ENCODE measurements at regions not wholly inside any gene's neighbourhood (a gene's known extent, or its start where the extent isn't known, plus 50 kb on each side); places are given as distances from the start of the nearest gene placed in this dataset.
"Not testable (repeated sequence)": the region's sequence is repeated elsewhere in the genome, so short reads cannot be mapped to it uniquely, and the experiment has no call there.

DNA sequence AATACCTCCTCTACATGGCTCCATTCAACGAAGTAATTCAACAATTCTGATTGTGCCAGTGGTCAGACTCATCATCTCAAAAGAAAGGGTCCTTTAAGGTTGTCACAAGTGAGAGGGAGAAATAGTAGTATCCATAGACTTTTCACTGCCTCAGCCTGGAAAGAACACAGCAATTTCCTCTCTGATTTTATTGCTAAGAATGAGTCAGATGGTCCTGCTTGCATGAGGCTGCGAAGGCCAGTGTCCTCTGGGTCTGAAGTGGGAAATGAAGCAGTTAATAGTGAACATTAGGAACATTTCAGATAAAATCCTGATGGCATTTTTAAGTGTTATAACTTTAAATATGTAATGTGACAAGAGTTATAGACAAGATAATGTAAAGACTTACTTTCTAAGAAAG, 979.0 kb downstream of the EFNA5 start:
- DNase-seq (ENCODE audit: low spot score): no peak

DNA sequence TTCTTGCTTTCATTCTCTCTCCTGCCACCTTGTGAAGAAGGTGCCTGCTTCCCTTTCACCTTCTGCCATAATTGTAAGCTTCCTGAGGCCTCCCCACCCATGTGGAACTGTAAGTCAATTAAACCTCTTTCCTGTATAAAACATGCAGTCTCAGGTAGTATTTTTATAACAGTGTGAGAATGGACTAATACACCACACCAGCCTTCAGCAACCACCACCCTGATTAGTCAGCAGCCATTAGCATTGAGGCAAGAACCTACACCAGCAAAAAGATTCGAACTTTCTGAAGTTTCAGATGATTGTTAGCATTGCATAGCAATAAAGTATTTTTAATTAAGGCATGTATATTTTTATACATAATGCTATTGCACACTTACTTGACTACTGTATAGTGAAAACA, 980.2 kb downstream of the EFNA5 start:
- DNase-seq (ENCODE audit: low spot score): no peak

DNA sequence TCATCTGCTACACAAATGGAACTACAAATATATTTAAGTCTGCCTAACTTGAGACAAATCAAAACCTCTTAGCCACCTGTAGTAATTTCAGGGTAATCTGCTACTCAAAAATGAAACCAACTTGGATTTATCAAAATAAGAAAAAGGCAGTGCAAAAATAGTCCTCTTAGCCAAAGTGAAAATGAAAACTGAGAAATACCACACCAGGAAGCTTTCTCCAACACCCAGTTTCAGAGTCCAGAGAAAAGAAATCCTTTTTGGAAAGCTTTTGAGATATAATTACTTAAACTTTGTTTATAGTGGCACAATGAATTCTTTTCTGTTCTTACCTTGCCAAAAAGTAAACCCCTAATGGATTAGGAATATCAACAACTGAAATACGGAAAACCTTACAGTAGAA, 990.4 kb downstream of the EFNA5 start:
- no peak for DNase-seq (ENCODE audit: low spot score)

DNA sequence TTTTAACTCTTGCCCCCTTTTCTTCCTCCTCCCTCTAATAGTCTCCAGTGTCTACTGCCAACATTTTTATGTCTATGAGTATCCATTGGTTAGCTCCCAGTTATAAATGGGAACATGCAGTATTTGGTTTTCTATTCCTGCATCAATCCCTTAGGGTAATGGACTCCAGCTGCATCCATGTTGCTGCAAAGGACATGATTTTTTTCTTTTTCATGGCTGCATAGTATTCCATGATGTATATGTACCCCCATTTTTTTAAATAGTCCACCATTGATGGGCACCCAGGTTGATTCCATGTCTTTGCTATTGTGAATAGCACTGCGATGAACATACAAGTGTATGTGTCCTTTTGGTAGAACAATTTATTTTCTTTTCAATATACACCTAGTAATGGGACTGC, 993.7 kb downstream of the EFNA5 start:
- DNase-seq (ENCODE audit: low spot score): no peak

DNA sequence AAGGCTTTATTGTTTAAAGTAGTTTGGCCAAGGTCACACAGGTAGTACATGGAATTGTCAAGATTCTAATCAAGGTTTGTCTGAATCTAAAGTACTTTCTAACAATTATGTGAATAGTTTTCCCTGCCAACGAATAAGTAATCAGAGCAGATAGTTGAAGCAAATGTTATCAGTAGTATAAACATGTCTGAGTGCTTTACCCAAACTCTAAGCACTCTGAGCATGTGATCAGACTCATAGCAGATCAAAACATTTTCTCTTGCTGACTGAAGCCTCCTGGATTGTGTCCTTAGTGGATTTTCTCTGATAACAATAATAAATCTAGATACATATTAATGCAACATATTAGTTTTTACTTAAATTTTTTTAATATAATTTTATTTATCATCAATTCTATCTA, 995.0 kb downstream of the EFNA5 start:
- DNase-seq (ENCODE audit: low spot score): no peak

DNA sequence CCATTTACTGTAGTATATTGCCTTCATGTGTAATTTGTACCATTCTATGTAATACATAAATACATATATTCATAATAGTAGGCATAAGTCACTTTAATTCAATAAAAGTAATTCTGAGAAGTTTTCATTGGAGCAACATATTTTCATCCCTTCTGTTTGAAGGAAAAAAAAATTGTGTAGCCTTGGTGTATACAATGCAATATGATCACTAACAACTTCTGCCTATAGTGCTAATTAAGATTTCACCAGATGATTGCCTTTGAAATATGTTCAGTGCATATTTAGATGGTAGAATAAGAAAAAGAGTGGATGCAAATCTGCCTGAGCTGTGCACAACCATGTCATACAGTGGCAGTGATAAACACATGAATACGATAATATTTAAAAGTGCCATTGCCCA, 996.8 kb downstream of the EFNA5 start:
- no peak for DNase-seq (ENCODE audit: low spot score)

DNA sequence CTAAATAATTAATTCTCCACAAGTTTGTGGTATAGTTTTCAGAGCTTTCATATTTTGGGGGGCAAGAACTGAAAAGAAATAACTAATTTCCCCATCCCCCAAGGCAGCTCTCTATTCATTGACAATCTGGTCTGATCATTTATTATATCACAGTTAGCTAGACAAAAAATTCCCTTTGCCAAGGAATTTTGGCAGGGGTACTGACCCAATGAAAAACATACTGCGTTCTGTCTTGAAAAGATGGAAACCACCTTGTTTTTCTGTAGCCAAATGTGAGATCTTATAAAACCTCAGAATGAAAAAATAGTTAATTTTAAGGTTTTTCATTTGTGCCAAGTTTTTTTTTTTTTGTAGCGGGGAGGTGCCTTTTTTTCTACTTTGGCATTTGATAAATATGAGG, 1008.9 kb downstream of the EFNA5 start:
- no peak for DNase-seq (ENCODE audit: low spot score)

DNA sequence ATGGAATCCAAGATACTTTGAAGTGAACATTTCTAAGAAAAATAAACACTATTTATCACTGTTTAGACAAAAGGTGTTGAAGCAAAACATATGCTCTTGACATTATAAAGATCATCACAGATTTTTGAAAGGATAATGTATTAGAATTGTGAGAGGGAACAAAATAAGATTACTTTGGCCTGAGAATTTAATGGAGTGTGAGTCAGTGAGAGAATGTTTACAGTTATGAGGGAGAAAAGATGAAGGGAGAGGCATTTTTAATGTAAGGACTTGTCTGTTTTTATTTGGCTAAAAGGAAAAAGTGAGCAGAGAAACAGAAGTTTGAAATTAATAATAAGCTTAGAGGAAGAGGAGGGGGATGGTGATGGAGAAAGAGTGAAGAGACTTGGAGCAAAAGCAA, 1010.1 kb downstream of the EFNA5 start:
- no peak for DNase-seq (ENCODE audit: low spot score)

DNA sequence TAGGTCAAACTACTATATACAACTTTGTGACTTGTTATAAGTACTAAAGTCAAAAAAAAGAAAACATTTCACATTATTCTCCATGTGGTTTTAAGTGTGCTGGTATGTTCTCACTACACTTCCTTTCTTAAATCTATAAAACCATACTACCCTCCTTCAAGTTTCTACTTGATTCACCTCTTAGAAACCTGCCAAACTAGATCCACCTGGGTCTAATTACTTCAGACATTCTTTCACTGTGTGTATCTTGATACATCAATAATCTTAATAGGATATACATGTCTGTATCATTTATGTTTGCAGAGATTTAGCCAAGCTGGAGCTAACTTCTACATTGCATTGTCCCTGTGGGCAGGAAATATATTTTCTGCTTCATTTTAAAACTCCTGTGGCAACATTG, 1012.6 kb downstream of the EFNA5 start:
- no peak for DNase-seq (ENCODE audit: low spot score)

DNA sequence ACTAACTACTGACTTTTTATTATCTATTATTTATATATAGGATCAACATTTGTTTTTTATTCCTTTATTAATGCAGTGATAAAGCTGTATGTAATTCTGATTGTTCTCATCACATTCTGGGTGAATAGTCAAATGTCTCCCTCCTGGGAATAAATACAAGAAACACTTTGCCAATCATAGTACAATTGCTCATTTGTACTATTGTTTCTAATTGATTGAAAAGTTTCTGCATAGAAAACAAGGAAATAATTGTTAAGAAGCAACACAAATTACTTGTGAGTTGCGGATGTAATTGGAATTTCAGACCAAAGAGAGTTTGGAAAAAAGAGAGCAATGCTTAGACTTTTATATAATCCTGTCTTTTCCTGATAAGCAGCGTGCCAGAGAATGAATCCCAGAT, 1013.9 kb downstream of the EFNA5 start:
- no peak for DNase-seq (ENCODE audit: low spot score)

DNA sequence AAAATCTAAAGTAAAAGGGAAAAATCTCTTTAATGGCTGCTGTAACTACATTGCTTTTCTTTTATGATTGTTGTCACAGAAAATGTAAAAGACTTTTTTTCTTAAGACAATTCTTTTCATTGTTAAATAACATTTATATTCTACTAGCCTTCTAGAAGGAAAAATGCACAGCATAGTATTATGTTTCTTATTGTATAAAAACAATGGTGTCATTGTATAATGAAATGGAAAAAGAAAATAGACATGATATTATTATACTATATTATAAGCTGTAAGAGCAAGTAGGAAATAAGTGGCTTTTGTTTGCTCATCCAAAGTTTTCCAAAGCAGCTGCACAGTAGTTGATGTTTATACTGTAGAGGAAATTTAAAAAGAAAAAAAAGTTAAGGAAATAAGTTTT, 1021.7 kb downstream of the EFNA5 start:
- no peak for DNase-seq (ENCODE audit: low spot score)

DNA sequence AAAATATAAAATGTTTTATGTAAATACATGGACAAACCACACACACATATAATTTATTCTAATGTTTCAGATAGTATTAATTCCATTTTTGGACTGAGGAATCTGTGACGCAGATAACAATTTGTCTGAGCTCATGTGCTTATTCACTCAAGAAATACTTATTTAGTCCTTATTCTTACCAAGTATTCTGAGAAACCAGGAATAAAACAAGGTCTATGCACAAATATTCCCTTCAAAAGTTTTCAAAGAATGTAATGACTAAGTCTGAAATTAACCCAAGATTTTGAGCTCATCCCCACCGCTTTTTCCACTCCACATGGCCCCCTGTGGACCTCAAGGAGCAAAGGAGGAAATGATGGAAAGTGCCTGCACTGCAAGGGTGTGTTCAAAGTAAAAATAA, 1022.3 kb downstream of the EFNA5 start:
- DNase-seq (ENCODE audit: low spot score): no peak

DNA sequence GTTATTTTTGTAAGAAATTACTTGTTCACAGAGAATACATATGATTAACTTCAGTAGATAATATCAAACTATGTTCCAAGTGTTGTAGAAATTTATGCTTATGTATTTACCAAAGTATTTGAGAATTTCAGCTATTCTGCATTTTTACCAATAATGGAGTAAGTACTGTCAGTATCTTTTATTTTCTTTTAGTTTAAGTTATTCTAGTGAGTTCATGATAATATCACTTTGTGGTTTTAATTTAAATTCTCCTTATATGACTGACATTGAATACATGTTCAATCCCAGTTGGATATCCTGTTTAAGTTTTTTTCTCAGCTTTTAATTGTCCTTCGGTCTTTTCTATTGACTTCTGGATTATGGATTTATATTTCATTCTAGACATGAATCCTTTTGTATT, 1024.6 kb downstream of the EFNA5 start:
- DNase-seq (ENCODE audit: low spot score): no peak

DNA sequence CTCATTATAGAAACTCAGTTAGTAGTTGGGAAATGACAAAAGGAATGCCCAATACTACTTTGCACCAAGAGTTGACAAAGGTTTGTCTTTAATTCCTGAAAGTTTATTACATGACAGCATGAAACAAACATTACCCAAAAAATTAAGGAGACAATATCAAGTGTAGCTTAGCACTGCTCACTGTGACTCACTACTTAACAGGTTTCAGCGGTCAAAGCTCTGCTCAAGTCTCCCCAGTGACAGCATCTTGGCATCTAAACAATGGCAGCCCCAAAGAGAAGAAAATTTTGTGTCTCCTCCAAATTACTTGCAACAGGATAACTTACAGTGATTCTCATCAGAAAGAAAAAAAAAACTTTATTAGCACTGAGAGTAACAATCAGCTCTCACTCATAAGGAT, 1030.2 kb downstream of the EFNA5 start:
- no peak for DNase-seq (ENCODE audit: low spot score)

DNA sequence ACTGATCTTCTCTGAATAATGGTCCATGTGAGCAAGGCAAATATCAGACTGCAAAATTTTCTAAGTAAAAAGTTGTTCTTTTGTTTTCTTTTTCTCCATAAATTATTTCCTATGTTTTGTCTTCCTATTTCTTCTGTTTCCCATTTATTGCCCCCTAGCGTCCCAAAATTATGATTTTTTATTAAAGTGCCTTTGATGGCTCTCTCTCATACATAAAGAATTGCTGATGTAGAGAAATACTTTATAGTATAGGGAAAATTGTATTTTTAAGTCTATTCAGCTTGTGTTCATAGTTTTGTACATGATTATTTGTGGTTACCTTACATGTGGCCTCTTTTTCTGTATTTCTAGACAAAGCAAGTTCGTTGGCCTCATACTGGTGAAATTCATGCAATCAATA, 1031.2 kb downstream of the EFNA5 start:
- DNase-seq (ENCODE audit: low spot score): no peak

DNA sequence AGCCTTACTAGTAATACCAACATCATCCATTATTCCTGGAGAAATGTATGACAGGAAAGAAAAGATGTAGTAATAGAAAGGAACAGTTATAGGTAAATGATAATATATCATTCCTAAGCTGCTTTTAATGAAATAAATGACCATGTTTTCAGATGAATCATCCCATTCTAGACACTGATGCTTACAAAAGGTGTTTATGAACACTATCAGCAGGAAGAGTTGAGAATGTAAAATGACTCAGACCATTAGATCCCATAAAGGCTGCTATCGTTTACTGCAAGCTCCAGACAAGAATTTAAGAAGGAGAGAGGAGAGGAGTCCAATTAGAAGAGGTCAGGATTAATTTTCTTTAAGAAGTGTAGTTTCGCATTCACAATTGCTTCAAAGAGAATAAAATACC, 1033.5 kb downstream of the EFNA5 start:
- no peak for DNase-seq (ENCODE audit: low spot score)

DNA sequence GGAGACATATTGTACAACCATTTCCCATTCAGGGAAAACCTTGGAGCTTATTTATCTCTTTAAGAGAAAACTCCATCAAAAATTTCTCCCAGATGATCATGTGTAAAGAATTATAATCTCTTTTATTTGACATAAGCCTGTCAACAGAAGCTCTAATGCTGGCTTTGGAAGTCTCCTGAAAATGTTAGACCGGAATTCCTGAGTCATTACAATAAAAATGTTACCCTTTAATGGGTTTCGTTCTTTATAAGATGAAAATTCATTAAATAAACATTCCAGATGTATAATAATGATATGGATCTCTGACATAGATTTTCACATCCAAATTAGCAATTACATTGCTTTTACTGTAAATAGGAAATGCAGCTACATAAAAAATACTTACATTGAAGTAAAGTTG, 1036.4 kb downstream of the EFNA5 start:
- no peak for DNase-seq (ENCODE audit: low spot score)

DNA sequence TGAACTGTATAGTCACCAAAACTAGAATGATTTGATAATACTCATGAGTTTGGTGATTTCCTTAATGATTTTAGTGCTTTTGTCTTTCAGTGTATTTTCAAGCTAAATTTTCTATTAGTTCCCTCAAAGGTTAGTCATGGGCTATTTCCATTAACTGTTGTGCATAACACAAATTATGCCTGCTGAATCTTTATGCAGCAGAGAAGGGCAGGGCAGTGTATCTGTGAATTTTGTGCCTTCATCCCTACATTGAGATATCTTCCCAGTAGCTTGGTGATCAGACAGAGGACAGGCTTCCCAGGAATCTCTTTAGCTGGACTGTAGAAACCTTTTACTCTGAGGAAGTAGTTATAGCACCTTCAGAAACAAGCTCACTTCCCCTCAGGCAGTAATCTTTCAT, 1036.9 kb downstream of the EFNA5 start:
- DNase-seq (ENCODE audit: low spot score): no peak

DNA sequence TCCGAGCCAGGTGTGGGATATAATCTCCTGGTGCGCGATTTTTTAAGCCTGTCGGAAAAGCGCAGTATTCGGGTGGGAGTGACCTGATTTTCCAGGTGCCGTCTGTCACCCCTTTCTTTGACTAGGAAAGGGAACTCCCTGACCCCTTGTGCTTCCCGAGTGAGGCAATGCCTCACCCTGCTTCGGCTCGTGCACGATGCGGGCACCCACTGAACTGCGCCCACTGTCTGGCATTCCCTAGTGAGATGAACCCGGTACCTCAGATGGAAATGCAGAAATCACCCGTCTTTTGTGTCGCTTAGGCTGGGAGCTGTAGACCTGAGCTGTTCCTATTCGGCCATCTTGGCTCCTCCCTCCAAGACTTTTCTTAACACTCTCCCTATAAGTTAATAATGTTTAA, 1042.3 kb downstream of the EFNA5 start:
- DNase-seq (ENCODE audit: low spot score): not testable (repeated sequence)

DNA sequence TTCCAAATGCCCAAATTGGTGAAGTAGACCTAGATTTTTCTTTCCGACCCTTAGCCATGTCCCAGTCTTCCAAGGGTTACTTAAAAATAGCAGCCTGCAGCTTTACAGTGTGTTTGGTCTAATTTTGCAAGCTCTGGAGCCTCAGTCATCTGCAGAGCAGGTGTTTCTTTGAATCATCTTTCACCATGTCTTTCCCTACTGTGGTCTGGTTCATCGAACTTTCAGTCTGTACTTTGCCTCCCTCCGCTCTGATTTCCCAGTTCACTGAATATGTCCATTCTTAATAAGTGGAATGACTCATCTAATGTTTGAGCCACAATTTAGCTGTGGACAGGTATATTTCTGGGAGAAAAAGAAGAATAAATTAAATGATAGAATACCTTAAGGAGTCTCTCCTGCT, 1060.7 kb downstream of the EFNA5 start:
- DNase-seq (ENCODE audit: low spot score): no peak

DNA sequence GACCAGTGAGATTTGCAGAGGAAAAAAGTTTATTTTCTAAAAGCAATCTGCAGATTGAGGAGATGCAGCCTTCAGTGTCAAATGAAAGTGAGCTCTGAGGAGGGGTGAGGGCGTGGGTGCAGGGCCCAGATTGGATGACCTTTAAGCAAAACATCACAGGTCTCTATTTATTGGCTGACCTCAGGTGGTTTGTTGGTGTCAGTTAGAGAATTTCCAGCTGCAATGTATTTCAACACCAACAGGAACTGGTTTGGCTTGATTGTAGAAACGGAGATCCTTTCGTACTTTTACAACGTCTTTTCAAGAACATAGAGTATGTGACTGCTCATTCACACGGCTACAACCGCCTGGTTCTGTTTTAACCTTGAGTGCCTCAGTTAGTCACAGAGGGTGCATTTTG, 1069.1 kb downstream of the EFNA5 start:
- no peak for DNase-seq (ENCODE audit: low spot score)

DNA sequence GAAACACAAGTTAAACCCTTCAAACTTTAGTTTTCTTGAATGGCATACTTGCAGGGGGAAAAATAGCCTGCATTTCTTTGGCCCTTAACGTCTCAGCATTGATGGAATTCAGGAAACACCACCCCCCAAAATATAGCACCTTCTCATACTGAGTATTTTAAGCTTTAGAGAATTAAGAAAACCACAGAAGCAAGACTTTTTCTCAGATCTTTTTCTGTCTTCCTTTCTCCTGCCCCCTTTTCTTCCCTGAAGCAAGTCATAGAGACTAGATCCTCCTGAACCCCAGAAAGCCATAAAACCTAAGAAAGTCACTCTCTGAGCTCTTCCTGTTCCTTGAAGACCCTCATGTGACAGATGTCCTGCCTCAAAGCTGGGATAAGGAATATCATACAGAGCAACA, 1069.9 kb downstream of the EFNA5 start:
- no peak for DNase-seq (ENCODE audit: low spot score)

DNA sequence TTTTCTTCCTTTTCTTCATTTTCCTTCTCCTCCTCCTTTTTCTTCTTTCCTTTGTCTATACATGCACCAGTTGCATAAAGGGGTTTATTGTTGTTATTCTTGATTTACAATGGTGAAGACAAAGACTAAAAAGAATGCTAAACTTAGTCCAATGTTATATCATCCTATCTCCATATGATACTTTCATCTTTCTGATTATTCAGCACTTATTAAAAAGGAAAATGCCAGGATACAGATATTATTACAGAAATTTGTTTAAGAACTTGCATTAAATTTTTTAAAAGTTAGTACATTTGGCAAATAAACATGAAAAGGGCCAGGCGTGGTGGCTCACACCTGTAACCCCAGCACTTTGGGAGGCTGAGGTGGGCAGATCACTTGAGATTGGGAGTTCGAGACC, 1074.9 kb downstream of the EFNA5 start:
- no peak for DNase-seq (ENCODE audit: low spot score)

DNA sequence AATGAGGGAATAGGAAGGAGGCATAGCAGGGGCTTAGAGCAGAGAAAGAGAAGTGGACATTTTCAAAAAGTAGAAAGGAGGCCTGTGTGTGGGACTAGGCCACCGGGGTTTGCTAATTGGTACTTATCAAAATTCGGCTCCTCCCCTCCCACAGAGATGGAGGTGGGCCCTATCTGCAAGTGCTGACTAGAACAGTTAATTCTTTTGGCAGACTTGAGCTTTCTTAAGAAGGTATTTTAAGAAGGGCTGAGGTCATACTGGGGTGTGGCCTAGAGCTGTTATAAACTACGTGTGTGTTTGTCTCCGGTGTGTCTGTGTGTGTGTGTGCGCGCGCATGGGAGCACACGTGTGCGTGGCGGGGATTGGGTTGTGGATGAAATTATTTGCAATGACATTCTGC, 1086.5 kb downstream of the EFNA5 start:
- no peak for DNase-seq (ENCODE audit: low spot score)

DNA sequence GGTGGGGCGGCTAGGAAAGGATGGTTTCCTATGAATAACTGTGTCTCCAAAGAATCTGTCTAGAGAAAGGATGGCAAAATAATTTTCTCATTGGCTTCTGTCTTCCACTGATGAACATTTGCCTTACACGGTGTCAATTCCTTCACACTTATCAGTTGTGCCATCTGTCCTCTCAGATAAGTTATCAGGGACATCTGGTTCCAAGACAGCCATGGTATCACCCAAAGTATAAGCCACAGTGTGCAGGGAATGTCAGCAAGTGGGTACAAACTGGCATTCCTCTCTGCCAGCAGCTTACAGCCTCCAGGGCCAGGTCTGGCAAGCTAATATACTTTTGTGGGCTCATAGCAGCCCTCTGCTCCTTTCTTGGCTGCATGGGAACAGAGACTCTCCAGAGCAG, 1092.0 kb downstream of the EFNA5 start:
- DNase-seq (ENCODE audit: low spot score): no peak

DNA sequence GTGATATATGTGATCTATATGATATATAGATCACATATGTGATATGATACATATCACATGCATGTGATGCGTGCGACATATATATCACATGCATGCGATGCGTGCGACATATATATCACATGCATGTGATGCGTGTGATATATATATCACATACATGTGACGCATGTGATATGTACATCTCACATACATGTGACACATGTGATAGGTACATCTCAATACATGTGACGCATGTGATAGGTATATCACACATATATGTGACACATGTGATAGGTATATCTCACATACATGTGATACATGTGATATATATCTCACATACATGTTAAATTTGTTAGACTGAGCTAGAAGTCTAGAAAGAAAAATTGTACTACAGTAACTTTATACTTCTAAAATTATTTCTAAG, 1095.9 kb downstream of the EFNA5 start:
- DNase-seq (ENCODE audit: low spot score): no peak

All from hematopoietic multipotent progenitor cell treated with erythropoietin and hydrocortisone succinate and interleukin-3 and kit ligand, for 17 days (in vitro differentiated cells).